Skeletal muscle satellite cell (primary cell): ENCODE measurements at regions not wholly inside any gene's neighbourhood (a gene's known extent, or its start where the extent isn't known, plus 50 kb on each side); places are given as distances from the start of the nearest gene placed in this dataset.

Source experiments
- H3K27me3 ChIP-seq: 2 replicates; pipeline ENCODE4 v1.7.0; 2013; ENCODE audit warnings: low read length; ENCODE audit not compliant: control insufficient read depth, insufficient read depth
- H3K36me3 ChIP-seq: 2 replicates; pipeline ENCODE4 v1.7.0; 2013; ENCODE audit warnings: mild to moderate bottlenecking, control low read depth, low read length; ENCODE audit not compliant: insufficient read depth
- H3K4me1 ChIP-seq: 2 replicates; pipeline ENCODE4 v1.7.0; 2013; ENCODE audit warnings: low read length; ENCODE audit not compliant: control insufficient read depth, insufficient read depth
- H3K4me2 ChIP-seq: 2 replicates; pipeline ENCODE4 v1.7.0; 2013; ENCODE audit warnings: mild to moderate bottlenecking, low read length
- H3K4me3 ChIP-seq: 2 replicates; pipeline ENCODE4 v1.7.0; 2013; ENCODE audit warnings: low read length
- H3K9ac ChIP-seq: 2 replicates; pipeline ENCODE4 v1.7.0; 2013; ENCODE audit warnings: mild to moderate bottlenecking, low read depth, low read length, moderate library complexity
- H3K9me3 ChIP-seq: replicated peaks from 2 replicates; pipeline ENCODE4 v1.7.0; 2013; ENCODE audit warnings: mild to moderate bottlenecking, control low read depth, low read length

DNA sequence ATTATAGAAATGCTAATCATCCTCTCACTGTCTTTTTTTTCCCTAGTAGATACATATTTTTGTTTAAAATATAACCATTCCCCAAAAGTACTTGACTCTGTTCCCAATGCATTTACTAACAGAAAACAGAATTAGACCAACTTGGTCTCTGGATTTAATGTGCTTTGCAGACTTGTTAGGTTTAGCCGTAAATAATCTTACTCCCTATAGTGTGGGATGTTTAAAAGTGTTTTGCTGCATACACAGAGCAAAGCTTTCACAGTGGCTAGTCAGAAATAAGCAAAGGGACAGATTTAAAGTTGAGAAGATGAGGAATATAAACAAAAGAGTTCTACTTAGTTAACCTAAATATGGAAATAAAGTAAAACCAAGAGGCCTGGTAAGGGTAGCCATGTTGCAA, 527.5 kb downstream of the HDGFL1 start:
- Histone ChIP-seq H3K4me2 (no peak overlapping the region), H3K4me1 (no peaks in the 10 kb centered on the region), H3K9ac (no peak overlapping the region), H3K9me3 (no peaks in the 10 kb centered on the region), H3K4me3 (no peak overlapping the region), H3K27me3 (no peaks in the 10 kb centered on the region), H3K36me3 (no peaks in the 10 kb centered on the region)

DNA sequence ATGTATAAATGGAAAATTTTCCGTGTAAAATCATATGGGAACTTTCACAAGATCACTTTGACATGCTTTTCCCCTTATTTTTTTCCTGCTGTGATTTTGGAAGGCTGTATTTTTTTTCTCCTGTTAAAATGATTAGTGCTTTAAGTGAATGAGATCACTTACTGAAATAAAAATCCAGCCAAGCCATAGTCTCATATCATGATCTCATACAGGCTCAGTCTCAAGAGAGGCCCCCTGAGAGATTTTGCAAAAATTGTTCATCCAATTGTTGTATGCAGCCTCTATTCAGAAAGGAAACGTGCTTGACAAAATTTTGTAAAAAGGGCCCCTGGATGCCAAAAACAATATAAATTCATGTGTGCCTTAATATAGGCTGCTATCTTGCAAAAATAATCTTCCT, 528.2 kb downstream of the HDGFL1 start:
- H3K4me3 ChIP-seq, result no peak overlapping the region
- no peaks in the 10 kb centered on the region for H3K27me3 ChIP-seq
- no peaks in the 10 kb centered on the region for H3K4me1 ChIP-seq
- no peak overlapping the region for H3K4me2 ChIP-seq
- no peak overlapping the region for H3K9ac ChIP-seq
- no peaks in the 10 kb centered on the region for H3K9me3 ChIP-seq
- H3K36me3 ChIP-seq, result no peaks in the 10 kb centered on the region

- Histone ChIP-seq H3K27me3 (no peaks in the 10 kb centered on the region), H3K9me3 (no peaks in the 10 kb centered on the region), H3K4me1 (peaks cover 8% of the 10 kb centered on the region), H3K36me3 (no peaks in the 10 kb centered on the region), H3K4me2 (no peak overlapping the region), H3K9ac (no peak overlapping the region), H3K4me3 (no peak overlapping the region)
Measured at GRCh38 chr6:23106951-23107350, 537.6 kb downstream of the HDGFL1 start.

DNA sequence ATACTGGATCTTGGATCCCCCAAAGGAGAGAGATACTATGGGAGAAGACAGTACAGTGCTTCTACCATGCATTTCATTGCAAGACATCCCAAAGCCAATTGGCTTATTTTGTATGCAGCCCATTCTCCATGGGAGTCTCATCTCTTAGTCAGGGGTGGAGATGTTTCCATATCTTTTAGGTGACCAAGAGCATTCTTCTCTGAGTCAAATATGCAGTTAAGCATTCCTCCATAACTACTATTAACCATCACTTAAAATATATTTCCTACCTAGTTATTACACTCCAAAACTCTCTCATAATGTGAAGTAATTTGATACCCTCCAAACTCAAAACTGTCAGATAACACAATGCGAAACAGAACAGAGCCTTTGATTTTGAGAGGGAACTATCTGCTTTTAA, 542.6 kb downstream of the HDGFL1 start:
- no peak overlapping the region for H3K4me2 ChIP-seq
- no peaks in the 10 kb centered on the region for H3K27me3 ChIP-seq
- H3K9me3 ChIP-seq, result peaks cover 8% of the 10 kb centered on the region
- H3K4me1 ChIP-seq, result peaks cover 12% of the 10 kb centered on the region
- H3K36me3 ChIP-seq, result no peaks in the 10 kb centered on the region
- no peak overlapping the region for H3K9ac ChIP-seq
- no peak overlapping the region for H3K4me3 ChIP-seq

GRCh38 chr6:23114812-23115504, 545.6 kb downstream of the HDGFL1 start:
- Histone ChIP-seq H3K4me1 (peaks cover 8% of the 10 kb centered on the region), H3K4me2 (no peak overlapping the region), H3K27me3 (no peaks in the 10 kb centered on the region), H3K36me3 (no peaks in the 10 kb centered on the region), H3K9me3 (peaks cover 8% of the 10 kb centered on the region), H3K4me3 (no peak overlapping the region), H3K9ac (no peak overlapping the region)

DNA sequence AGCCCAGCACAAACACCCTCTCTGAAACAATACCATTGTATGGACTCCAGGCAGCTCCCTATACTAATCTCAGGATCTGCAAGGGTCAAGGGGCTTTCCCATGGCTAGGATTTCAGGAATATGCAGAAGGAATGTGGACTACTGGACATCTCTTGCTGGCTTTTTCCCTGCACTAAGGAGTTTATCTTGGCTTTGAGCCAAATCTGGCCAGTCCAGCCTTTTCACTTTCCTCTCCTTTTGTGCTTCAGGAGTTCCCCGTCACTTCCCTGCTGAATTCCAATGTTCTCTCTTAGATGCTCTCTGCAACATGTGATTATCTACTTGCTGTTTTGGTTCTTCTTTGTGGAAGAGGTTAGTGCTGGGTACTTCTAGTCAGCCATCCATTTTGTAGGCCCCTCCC, 568.2 kb downstream of the HDGFL1 start:
- Histone ChIP-seq H3K27me3 (no peaks in the 10 kb centered on the region), H3K4me2 (no peak overlapping the region), H3K9me3 (no peaks in the 10 kb centered on the region), H3K36me3 (no peaks in the 10 kb centered on the region), H3K4me1 (peaks cover 2% of the 10 kb centered on the region), H3K9ac (no peak overlapping the region), H3K4me3 (no peak overlapping the region)

DNA sequence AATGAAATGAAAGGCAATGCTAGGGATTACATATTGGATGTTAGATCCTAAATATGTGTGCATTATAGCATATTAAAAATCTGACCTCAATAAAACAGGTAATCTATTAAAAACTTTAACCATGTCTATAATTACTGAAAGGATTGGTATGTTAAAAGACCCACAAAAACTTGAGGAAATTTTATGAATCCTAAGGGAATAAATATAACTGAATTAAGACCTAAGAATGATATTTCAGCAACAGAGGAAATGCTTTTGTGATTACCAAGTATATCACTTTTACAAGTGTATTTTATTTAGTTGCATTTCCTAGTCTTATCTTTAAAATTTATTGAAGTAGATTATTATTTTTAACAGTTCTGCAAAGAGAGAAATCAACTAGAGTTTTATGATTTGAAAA, 571.5 kb downstream of the HDGFL1 start:
- Histone ChIP-seq H3K4me1 (peaks cover 2% of the 10 kb centered on the region), H3K4me3 (no peak overlapping the region), H3K36me3 (no peaks in the 10 kb centered on the region), H3K9me3 (no peaks in the 10 kb centered on the region), H3K4me2 (peak overlapping the region; percentile 30), H3K27me3 (no peaks in the 10 kb centered on the region), H3K9ac (no peak overlapping the region)

GRCh38 chr6:23145781-23146180, 576.4 kb downstream of the HDGFL1 start:
- H3K9ac ChIP-seq, result no peak overlapping the region
- H3K27me3 ChIP-seq, result no peaks in the 10 kb centered on the region
- H3K4me1 ChIP-seq, result peaks cover under 1% of the 10 kb centered on the region
- no peaks in the 10 kb centered on the region for H3K36me3 ChIP-seq
- no peaks in the 10 kb centered on the region for H3K9me3 ChIP-seq
- no peak overlapping the region for H3K4me2 ChIP-seq
- no peak overlapping the region for H3K4me3 ChIP-seq

DNA sequence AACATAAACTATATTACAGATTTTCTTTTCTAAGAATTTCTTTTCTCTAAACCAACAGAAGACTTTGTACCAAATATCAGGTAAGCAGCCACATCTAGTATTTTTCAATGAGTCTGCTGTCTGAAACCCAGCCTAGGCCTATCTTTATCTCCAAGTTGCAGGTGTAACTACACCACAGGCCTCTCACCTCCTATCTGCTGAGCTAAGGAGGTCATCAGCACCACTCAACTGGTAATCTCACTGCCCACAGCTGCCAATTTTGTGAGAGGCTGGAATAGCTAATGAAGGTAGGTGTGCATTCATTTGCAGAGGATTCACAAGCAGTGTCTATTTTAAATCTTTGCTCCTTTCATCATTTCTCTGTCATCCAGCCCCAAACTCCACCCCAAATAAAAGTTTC, 584.8 kb downstream of the HDGFL1 start:
- H3K36me3 ChIP-seq, result no peaks in the 10 kb centered on the region
- no peaks in the 10 kb centered on the region for H3K4me1 ChIP-seq
- no peaks in the 10 kb centered on the region for H3K9me3 ChIP-seq
- H3K9ac ChIP-seq, result no peak overlapping the region
- no peak overlapping the region for H3K4me2 ChIP-seq
- H3K27me3 ChIP-seq, result no peaks in the 10 kb centered on the region
- H3K4me3 ChIP-seq, result no peak overlapping the region

GRCh38 chr6:23170049-23170448, 600.7 kb downstream of the HDGFL1 start:
- H3K36me3 ChIP-seq, result no peaks in the 10 kb centered on the region
- no peak overlapping the region for H3K4me3 ChIP-seq
- no peaks in the 10 kb centered on the region for H3K9me3 ChIP-seq
- no peaks in the 10 kb centered on the region for H3K27me3 ChIP-seq
- no peak overlapping the region for H3K4me2 ChIP-seq
- peaks cover 19% of the 10 kb centered on the region for H3K4me1 ChIP-seq
- H3K9ac ChIP-seq, result no peak overlapping the region

DNA sequence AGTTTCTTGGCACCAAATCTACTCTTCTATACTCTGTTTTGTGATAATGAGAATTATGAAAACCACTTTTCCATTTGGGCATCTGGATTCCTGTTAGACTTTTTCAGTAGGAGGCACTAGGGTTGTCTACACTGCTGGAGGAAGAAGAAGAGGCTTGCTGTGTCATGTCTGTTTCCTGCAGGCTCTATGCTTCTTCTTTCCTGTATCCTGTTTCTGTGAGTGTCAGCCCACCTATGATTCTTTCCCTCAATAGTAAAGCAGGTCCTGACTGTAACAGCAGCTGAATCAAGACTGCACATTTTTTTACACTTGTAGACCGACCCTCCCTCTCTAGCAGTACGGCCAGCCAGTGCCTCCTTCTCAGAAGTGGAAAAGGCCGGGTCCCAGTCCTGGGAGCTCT, 603.9 kb downstream of the HDGFL1 start:
- peak overlapping the region; percentile 79 for H3K9ac ChIP-seq
- H3K36me3 ChIP-seq, result no peaks in the 10 kb centered on the region
- no peaks in the 10 kb centered on the region for H3K9me3 ChIP-seq

GRCh38 chr6:23174781-23175361, 605.5 kb downstream of the HDGFL1 start:
- peak overlapping the region; percentile 79 for H3K9ac ChIP-seq
- H3K4me2 ChIP-seq, result peak overlapping the region; percentile 46
- no peaks in the 10 kb centered on the region for H3K36me3 ChIP-seq
- no peak overlapping the region for H3K4me3 ChIP-seq
- H3K27me3 ChIP-seq, result no peaks in the 10 kb centered on the region
- H3K9me3 ChIP-seq, result no peaks in the 10 kb centered on the region
- peaks cover 31% of the 10 kb centered on the region for H3K4me1 ChIP-seq

More for the DNA sequence above, 603.9 kb downstream of the HDGFL1 start:
- no peak overlapping the region for H3K4me3 ChIP-seq
- H3K27me3 ChIP-seq, result no peaks in the 10 kb centered on the region
- H3K4me2 ChIP-seq, result no peak overlapping the region
- peaks cover 31% of the 10 kb centered on the region for H3K4me1 ChIP-seq
